IPS-15b (cell line): ENCODE measurements at regions not wholly inside any gene's neighbourhood (a gene's known extent, or its start where the extent isn't known, plus 50 kb on each side); places are given as distances from the start of the nearest gene placed in this dataset.
A peak's percentile ranks its signal among the peaks of the same experiment; 100 is the strongest.
"Not testable (repeated sequence)": the region's sequence is repeated elsewhere in the genome, so short reads cannot be mapped to it uniquely, and the experiment has no call there.

ENCODE experiments used
- H3K27me3 ChIP-seq: one replicate; pipeline ENCODE4 v1.6.1; 2013; ENCODE audit warnings: low read length; ENCODE audit not compliant: control insufficient read depth, insufficient read depth
- H3K36me3 ChIP-seq: one replicate; pipeline ENCODE4 v1.6.1; 2013; ENCODE audit warnings: low read length; ENCODE audit not compliant: control insufficient read depth, insufficient read depth
- H3K4me1 ChIP-seq: one replicate; pipeline ENCODE4 v1.6.1; 2013; ENCODE audit warnings: mild to moderate bottlenecking, low read length; ENCODE audit not compliant: control insufficient read depth, insufficient read depth
- H3K4me3 ChIP-seq: one replicate; pipeline ENCODE4 v1.5.1; 2013; ENCODE audit warnings: low read depth, low read length
- H3K9ac ChIP-seq: one replicate; pipeline ENCODE4 v1.6.1; 2013; ENCODE audit warnings: low read depth, mild to moderate bottlenecking, low read length
- H3K9me3 ChIP-seq: one replicate; pipeline ENCODE4 v1.6.1; 2013; ENCODE audit warnings: mild to moderate bottlenecking, low read length; ENCODE audit not compliant: control insufficient read depth, insufficient read depth

- Histone ChIP-seq H3K9me3 (no peaks in the 10 kb centered on the region), H3K9ac (no peak overlapping the region), H3K36me3 (no peaks in the 10 kb centered on the region), H3K4me3 (no peak overlapping the region), H3K27me3 (no peaks in the 10 kb centered on the region), H3K4me1 (peaks cover 8% of the 10 kb centered on the region)
Measured at GRCh38 chr7:142439739-142440138, 181.9 kb upstream of the PRSS58 start.

- no peak overlapping the region for H3K4me3 ChIP-seq
- no peaks in the 10 kb centered on the region for H3K9me3 ChIP-seq
- H3K27me3 ChIP-seq, result no peaks in the 10 kb centered on the region
- H3K4me1 ChIP-seq, result peaks cover 8% of the 10 kb centered on the region
- H3K9ac ChIP-seq, result no peak overlapping the region
- no peaks in the 10 kb centered on the region for H3K36me3 ChIP-seq
Measured at GRCh38 chr7:142438923-142439515, 181.2 kb upstream of the PRSS58 start.

- Histone ChIP-seq H3K4me1 (peaks cover 8% of the 10 kb centered on the region), H3K9me3 (no peaks in the 10 kb centered on the region), H3K9ac (no peak overlapping the region), H3K36me3 (no peaks in the 10 kb centered on the region), H3K4me3 (peak overlapping the region; percentile 14), H3K27me3 (no peaks in the 10 kb centered on the region)
Measured at GRCh38 chr7:142438235-142438922, 180.5 kb upstream of the PRSS58 start.

- Histone ChIP-seq H3K36me3 (no peaks in the 10 kb centered on the region), H3K4me3 (no peak overlapping the region), H3K4me1 (peaks cover 8% of the 10 kb centered on the region), H3K27me3 (no peaks in the 10 kb centered on the region), H3K9ac (no peak overlapping the region), H3K9me3 (no peaks in the 10 kb centered on the region)
Measured at GRCh38 chr7:142437741-142438140, 179.9 kb upstream of the PRSS58 start.

- Histone ChIP-seq H3K9ac (no peak overlapping the region), H3K36me3 (no peaks in the 10 kb centered on the region), H3K4me3 (no peak overlapping the region), H3K4me1 (peaks cover 6% of the 10 kb centered on the region), H3K27me3 (no peaks in the 10 kb centered on the region), H3K9me3 (no peaks in the 10 kb centered on the region)
Measured at GRCh38 chr7:142436601-142437000, 178.7 kb upstream of the PRSS58 start.

GRCh38 chr7:142435606-142436005 is 177.7 kb upstream of the PRSS58 start:
- not testable (repeated sequence) for H3K4me3 ChIP-seq, H3K36me3 ChIP-seq, H3K9ac ChIP-seq, H3K27me3 ChIP-seq, H3K9me3 ChIP-seq, H3K4me1 ChIP-seq

- Histone ChIP-seq H3K27me3 (no peaks in the 10 kb centered on the region), H3K4me1 (no peaks in the 10 kb centered on the region), H3K9me3 (no peaks in the 10 kb centered on the region), H3K36me3 (no peaks in the 10 kb centered on the region), H3K9ac (no peak overlapping the region), H3K4me3 (no peak overlapping the region)
Measured at GRCh38 chr7:142434666-142435167, 176.9 kb upstream of the PRSS58 start.

GRCh38 chr7:142434133-142434532 is 176.3 kb upstream of the PRSS58 start:
- not testable (repeated sequence) for H3K9me3 ChIP-seq, H3K9ac ChIP-seq, H3K36me3 ChIP-seq, H3K27me3 ChIP-seq, H3K4me3 ChIP-seq, H3K4me1 ChIP-seq

GRCh38 chr7:142432377-142432776 is 174.5 kb upstream of the PRSS58 start:
- H3K27me3 ChIP-seq, result no peaks in the 10 kb centered on the region
- H3K4me3 ChIP-seq, result no peak overlapping the region
- no peak overlapping the region for H3K9ac ChIP-seq
- H3K36me3 ChIP-seq, result no peaks in the 10 kb centered on the region
- H3K9me3 ChIP-seq, result no peaks in the 10 kb centered on the region
- no peaks in the 10 kb centered on the region for H3K4me1 ChIP-seq

GRCh38 chr7:142431491-142431890 is 173.6 kb upstream of the PRSS58 start:
- Histone ChIP-seq H3K36me3 (no peaks in the 10 kb centered on the region), H3K9me3 (no peaks in the 10 kb centered on the region), H3K4me1 (no peaks in the 10 kb centered on the region), H3K4me3 (no peak overlapping the region), H3K9ac (no peak overlapping the region), H3K27me3 (no peaks in the 10 kb centered on the region)

- Histone ChIP-seq H3K4me3 (no peak overlapping the region), H3K9me3 (no peaks in the 10 kb centered on the region), H3K27me3 (no peaks in the 10 kb centered on the region), H3K36me3 (no peaks in the 10 kb centered on the region), H3K4me1 (no peaks in the 10 kb centered on the region), H3K9ac (no peak overlapping the region)
Measured at GRCh38 chr7:142428094-142428493, 170.2 kb upstream of the PRSS58 start.

- no peaks in the 10 kb centered on the region for H3K9me3 ChIP-seq
- no peak overlapping the region for H3K9ac ChIP-seq
- H3K36me3 ChIP-seq, result no peaks in the 10 kb centered on the region
- no peak overlapping the region for H3K4me3 ChIP-seq
- no peaks in the 10 kb centered on the region for H3K27me3 ChIP-seq
- no peaks in the 10 kb centered on the region for H3K4me1 ChIP-seq
Measured at GRCh38 chr7:142425281-142425680, 167.4 kb upstream of the PRSS58 start.
